ENCODE measurements at regions not wholly inside any gene's neighbourhood (a gene's known extent, or its start where the extent isn't known, plus 50 kb on each side); places are given as distances from the start of the nearest gene placed in this dataset.

GRCh38 chr6:142683714-142684141 is 261.2 kb downstream of the HIVEP2 start:
- DNase-seq, result no peak

- no peak for DNase-seq
These were observed 260.6 kb downstream of the HIVEP2 start for GRCh38 chr6:142684371-142684770.

GRCh38 chr6:142685852-142686506 is 259.0 kb downstream of the HIVEP2 start:
- DNase-seq, result no peak

- DNase-seq, result no peak
These were observed 258.5 kb downstream of the HIVEP2 start for GRCh38 chr6:142686507-142686887.

GRCh38 chr6:142692942-142693341 is 252.0 kb downstream of the HIVEP2 start:
- DNase-seq, result peak; percentile 58

- no peak for DNase-seq
These were observed 251.5 kb downstream of the HIVEP2 start for GRCh38 chr6:142693441-142693840.

GRCh38 chr6:142694054-142694453 is 250.9 kb downstream of the HIVEP2 start:
- no peak for DNase-seq

- DNase-seq, result no peak
These were observed 250.0 kb downstream of the HIVEP2 start for GRCh38 chr6:142695016-142695415.

- DNase-seq, result no peak
These were observed 248.6 kb downstream of the HIVEP2 start for GRCh38 chr6:142696123-142697000.

- DNase-seq, result no peak
These were observed 248.0 kb downstream of the HIVEP2 start for GRCh38 chr6:142697001-142697335.

- DNase-seq, result no peak
These were observed 247.1 kb downstream of the HIVEP2 start for GRCh38 chr6:142697922-142698321.

- no peak for DNase-seq
These were observed 246.2 kb downstream of the HIVEP2 start for GRCh38 chr6:142698751-142699150.

GRCh38 chr6:142699391-142699790 is 245.6 kb downstream of the HIVEP2 start:
- DNase-seq, result no peak

GRCh38 chr6:142700032-142700431 is 244.9 kb downstream of the HIVEP2 start:
- no peak for DNase-seq

- no peak for DNase-seq
These were observed 244.2 kb downstream of the HIVEP2 start for GRCh38 chr6:142700671-142701312.

All from stimulated activated CD4-positive, alpha-beta T cell treated with anti-CD3 and anti-CD28 coated beads, Interleukin-12 subunit alpha, Interleukin-12 subunit beta, amount 100 ng/mL, for 4 hours (primary cell).